ENCODE measurements at regions not wholly inside any gene's neighbourhood (a gene's known extent, or its start where the extent isn't known, plus 50 kb on each side); places are given as distances from the start of the nearest gene placed in this dataset.

DNA sequence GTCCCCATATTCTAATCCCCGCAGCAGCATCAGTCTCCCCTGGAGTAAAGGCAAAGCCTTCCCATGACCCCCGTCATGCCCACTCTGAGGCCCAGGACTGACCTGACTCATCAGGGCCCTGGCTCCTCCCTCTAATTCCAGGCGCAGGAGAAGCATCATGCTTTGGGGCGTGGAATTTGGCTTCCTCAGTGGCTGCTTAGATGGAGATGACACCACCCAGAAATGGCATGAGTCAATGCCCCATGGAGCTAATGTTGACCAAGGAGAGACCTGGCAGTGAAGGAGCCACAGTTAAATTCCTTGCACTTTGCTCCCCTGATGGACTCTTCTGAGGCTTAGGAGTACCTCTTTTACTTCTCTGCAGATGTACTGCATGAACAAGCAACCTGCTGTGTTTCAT is 204.2 kb upstream of the PROK2 start:
- no peak for DNase-seq (ENCODE audit: low read depth)

DNA sequence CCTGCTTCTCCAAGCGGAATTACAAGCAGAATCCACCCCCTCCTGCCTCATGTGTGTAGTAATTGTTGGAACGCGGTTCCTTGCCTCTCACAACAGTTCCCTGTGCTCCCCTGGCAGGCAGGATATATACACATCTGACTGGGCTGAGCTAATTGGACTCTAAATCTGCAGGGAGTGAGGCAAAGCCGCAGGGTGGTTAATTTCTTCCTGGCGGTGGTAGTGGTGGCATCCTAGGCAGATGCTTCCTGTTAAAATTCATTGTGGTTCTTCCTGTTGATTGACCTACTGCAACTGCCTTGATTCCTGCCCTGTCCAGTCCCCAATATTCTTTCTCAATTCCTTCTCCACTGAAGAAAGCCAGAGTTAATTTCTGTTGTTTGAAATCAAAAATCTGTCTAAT is 202.9 kb upstream of the PROK2 start:
- DNase-seq (ENCODE audit: low read depth), result no peak

DNA sequence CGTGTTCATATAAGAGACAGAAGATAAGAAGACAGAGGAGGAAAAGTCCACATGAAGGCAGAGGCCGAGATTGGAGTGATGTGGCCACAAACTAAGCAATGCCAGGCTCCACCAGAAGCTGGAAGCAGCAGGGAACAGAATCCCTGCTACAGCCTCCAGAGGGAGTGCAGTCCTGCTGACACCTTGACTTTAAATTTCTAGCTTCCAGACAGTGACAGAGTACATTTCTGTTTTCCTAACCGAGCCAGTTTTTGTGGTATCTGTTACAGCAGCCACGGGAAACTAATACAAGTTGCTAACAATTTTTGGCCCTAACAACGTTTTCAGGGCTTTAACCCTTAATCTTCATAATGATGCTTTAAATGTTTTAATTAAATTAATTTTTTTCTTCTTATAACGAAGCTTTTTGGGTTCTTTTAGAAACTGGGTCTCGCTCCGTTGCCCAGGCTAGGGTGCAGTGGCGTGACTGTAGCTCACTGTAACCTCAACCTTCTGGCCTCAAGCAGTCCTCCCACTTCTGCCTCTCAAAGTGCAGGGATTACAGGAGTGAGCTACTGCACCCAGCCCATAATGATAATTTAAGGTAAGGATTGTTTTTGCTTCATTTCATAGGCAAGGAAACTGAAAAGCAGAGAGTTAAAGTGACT is 202.3 kb upstream of the PROK2 start:
- DNase-seq (ENCODE audit: low read depth), result no peak

DNA sequence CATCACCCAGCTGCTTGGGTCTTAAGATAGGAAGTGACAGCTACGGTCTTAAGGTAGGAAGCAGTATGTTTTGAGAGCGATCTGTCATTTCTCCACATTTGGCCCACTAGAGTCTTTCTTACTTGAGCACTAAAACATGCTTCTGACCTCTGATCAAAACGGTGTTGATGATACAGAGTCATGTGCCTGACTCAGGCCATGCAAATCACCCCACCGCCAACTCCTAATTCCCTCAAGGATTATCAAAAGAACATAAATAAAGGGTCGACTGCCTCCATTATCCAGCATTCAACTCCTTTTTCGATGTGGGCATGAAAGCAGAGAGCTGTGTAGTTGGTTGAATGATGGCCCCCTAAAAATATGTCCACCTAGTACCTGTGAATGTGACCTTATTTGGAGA is 201.7 kb upstream of the PROK2 start:
- DNase-seq (ENCODE audit: low read depth), result no peak

DNA sequence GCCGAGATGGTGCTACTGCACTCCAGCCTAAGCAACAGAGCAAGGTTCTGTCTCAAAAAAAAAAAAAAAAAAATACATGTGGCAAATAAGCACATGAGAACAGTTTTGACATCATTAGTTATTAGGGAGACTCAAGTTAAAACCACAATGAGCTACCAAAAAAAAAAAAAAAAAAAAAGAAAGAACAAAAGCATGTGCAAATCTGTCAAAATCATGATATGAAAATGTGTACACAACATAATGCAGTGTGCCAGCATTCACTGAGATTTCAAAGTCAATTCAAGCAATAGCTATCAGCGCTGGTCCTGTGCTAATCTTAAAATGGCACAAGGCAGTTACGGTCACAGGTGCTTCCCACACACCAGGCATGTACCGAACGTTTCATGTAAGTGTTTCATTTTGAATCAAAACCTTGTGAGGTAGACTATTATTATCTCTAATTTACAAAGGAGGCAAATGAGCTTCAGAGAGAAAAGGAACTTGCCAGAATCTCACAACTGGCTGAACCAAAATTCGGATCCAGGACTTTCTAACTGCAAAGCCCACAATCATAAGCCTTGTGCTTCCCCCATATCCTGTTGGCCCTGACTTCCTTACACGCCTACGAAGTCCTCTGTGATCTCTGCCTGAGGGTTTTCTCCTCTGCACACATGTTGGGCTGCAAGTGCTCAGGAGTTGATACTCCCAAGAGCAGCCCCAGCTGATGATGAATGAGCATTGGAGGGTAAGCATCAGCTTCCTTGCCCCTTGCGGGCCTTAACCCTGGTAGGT is 200.1 kb upstream of the PROK2 start:
- DNase-seq (ENCODE audit: low read depth), result no peak

DNA sequence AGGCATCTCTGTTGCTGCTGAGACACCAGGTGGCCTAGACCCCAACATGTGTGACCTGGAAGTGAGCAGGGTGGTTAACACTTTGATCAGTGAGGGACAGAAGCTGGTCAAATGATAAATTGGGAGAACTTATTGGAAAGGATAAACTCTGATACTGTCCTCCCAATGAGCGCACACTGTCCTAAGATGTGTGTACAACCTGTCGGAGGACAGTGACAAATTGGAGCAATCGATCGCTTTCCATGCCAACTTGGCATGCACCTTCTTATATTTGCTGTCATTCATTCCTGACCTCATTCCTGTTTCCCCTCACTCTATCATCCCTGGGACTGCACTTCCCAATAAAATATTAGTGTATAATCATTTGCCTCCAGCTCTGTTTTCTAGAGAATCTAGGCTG is 198.7 kb upstream of the PROK2 start:
- DNase-seq (ENCODE audit: low read depth), result no peak

DNA sequence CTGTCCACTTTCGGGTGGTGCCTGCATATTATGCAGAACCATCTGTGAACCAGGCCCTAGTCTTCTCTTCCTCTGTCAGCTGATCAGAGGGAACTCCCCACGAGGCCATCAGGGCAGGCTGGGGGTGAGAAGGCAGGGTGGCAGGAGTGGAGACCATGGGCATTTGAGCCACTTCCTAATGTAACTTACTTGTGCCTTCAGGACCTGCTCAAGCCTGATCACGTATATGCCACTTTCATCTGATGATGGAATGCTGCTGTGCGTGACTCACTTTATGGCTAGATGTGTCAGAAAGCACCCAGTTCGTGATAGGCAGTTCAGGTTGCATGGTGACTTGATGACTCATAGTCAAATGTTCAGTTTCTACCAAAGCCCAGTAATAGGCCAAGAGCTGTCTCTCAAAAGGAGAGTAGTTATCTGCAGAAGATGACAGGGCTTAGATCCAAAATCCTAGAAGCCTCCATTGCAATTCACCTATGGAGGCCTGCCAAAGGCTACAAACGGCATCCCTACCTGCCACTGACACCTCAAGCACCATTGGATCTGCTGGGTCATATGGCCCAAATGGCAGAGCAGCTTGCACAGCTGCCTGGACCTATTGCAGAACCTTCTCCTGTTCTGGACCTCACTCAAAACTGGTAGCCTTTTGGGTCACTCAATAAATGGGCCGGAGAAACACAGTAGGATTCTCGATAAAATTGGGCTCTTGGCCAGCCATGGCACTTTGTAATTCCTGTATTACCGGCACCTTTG is 197.7 kb upstream of the PROK2 start:
- peak; percentile 5 for DNase-seq (ENCODE audit: low read depth)

DNA sequence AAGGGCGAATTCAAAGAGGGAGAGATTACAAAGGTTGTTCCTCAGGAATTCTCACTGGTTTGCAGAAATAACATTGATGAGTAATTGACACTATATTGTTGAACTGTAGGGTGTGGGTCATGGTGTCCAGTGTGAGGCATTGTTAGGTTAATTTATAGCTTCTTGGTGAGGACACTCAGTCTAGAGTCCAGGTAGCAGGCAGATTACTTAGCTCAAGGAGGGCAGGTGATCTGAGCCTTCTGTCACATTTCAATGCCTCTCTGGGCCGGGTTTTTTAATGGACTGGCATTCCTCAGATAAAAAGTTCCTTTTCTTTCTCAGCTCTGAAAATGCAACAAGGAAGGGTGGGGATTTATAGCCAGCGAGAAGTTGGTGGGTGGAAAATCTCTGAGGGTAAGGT is 194.2 kb upstream of the PROK2 start:
- DNase-seq (ENCODE audit: low read depth), result no peak

DNA sequence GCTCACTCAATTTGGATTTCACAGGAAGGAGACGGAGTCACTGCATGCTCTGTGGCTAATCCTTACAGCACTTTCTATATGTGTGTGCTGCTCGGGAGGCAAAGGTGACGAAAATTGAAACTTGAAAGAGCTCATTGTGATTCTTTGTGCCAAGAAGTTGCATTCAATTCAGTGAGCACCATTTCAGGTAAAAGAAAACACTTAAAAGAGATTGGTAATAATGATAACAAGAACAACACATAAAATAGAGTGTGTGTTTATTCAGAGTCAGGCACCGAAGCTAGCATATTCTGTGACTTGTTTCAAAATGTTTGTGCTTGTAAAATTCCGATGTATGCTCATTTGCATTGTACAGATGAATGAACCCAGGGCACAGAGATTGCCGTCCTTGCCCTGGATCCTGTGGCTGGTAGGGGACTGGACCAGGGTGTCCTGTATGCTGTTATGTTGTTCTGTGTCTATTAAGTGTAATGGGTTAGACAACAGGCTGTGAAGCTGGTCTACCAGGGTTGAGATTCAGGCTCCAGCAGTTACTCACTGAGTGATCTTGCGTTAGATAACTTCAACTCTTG is 193.3 kb upstream of the PROK2 start:
- no peak for DNase-seq (ENCODE audit: low read depth)

DNA sequence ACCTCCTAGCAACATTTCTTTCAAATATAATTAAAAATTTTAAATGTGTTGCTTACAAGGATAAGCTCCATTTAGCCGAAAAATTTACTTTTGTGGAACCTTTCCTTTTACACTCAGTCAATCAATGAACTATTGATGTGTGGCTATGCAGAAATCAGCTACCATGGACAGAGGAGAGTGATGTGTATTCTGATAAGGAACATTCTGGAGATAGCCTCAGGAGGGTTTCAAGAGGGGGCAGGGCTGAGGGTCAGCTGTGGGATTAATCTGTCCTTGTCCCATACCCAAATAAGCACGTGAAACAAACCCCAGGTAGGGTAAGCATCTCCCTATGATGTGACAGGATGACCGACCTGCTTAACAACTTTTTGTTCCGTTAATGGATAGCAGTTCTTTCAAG is 192.6 kb upstream of the PROK2 start:
- DNase-seq (ENCODE audit: low read depth), result no peak

DNA sequence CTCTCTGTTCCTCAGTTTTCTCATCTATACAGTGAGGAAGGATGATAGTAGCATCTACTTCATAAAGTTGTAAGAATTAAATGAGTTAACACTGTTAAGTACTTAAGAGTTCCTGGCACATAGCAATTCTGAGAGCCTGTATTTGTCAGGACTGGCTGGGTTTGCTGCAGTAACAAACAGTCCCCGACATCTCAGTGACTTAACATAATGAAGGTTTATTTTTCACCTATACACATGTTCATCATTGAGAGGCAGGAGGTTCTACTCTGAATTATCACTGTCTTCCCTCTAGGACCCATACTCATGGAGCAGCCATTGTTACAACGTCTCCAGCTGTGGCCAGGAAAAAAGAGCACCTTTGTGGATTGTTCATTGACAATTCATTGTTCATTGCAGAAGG is 190.6 kb upstream of the PROK2 start:
- no peak for DNase-seq (ENCODE audit: low read depth)

DNA sequence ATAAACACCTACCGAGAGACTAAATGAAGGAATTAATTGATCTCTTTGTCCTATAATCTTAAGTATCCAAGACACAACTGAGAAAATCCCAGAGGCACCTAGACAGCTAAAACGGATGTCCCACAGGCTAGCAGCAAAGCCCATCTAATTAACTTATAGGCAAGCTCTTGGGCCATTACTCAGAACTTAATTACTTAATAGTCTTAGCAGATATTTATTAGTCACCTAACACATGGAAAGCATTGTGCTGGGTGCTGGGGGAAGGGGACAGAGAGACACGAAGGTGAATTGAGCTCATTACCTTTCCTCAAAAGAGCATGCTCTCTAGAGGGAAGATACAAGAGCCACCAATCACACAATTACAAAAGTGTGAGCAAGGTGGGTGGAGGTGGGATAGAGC is 189.8 kb upstream of the PROK2 start:
- no peak for DNase-seq (ENCODE audit: low read depth)

DNA sequence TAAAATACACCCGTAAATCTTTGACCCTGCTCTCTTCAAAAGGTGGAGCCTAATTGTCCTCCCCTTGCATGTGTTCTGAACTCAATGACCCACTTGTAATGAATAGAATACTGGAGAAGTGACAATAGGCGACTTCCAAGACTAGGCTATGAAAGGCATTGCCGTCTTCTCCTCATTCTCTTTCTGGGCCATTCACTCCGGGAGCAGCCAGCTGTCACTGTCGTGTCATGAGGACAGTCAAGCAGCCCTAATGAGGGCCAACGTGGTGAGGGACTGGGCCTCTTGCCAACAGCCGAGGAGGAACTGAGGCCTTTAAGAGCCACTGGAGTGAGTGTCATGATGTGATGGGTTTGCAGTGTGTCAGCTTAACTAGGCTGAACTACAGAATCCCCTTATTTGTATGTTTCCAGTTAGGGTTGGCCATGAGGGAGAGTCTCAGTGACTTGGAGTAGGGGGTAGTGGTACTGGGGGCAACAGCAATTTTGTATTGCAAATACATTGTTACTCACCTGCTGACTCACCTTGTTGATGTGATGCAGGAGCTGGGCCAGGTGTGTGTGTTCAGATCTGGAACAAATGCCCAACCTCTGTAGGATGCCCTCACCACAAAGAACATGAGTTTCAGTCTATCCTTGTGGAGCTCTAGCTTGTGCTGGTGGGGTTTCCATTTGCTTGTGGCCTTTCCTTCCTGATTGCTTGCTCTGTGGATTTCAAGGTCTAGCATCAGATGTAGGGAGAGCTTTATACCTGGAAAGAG is 188.5 kb upstream of the PROK2 start:
- DNase-seq (ENCODE audit: low read depth), result no peak

DNA sequence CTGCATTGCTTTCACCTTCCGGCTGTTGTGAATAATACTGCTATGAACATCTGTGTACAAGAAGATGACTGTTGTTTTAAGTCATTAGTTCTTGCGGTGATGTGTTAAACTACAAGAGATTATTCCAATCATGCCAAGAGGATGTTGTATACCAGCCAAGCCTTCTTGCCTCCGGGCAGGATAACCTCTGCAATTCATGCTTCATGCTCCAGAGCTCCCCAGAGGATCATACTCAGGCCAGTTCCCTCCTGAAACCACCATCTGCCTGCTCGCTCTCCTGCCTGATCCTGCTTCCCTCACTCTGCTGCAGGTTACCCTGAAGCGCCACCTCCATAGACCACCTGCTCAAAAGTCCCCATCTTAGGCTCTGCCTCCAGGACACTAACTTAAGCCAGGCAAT is 187.1 kb upstream of the PROK2 start:
- no peak for DNase-seq (ENCODE audit: low read depth)

DNA sequence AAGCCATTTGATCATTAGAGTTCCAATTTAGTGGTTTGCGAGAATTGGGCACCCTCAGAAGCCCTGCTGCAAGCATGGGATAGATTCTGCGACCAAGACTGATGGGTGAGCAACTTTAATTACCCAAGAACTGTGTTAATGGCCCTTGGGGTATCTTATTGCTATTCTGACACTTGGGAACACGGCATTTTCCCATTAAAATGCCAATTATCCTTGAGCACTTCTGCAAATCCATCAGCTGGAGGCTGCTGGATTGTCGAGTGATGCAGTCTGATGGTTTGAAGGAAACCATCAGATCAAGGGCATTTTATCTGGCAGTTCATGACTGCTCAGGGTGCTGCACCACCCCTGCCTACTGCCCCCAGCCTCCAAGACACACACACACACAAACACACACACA is 183.6 kb upstream of the PROK2 start:
- DNase-seq (ENCODE audit: low read depth), result no peak

DNA sequence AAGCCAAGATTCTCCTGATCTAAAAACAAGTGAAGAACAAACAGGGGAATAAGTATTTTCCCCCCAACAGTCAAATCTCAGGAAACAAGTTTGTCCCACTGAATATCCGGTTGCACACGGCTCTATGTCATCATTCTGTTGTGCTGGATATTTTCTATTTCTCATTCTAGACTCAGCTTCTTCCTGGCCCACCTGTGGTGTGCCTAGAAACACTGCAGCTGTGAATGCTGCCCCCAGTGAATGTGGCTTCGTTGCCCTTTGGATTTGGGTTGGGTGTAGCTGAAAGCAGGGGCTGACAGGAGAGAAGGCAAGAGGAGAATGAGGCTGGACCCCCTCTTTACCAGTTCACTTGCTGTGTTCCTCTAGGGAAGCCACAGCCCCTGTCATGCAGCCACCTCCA is 181.2 kb upstream of the PROK2 start:
- no peak for DNase-seq (ENCODE audit: low read depth)

DNA sequence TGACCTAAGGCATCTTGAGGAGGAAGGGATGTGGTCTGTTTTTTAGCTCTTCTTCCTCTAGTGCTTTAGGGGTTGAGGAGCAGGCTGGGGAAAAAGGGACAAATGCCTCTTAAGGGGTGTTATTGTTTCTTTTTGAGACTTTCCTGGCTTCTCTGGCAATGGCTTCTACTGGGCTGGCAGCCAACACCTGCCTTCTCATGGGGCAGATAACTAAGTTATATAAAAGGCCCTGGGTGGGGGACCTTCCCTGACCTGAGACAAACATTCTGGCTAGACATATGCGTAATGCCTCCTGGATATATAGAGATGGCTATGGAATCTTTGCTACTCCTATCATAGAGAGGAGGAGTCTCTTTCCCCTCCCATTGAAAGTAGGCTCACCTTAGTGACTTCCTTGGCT is 179.2 kb upstream of the PROK2 start:
- no peak for DNase-seq (ENCODE audit: low read depth)

DNA sequence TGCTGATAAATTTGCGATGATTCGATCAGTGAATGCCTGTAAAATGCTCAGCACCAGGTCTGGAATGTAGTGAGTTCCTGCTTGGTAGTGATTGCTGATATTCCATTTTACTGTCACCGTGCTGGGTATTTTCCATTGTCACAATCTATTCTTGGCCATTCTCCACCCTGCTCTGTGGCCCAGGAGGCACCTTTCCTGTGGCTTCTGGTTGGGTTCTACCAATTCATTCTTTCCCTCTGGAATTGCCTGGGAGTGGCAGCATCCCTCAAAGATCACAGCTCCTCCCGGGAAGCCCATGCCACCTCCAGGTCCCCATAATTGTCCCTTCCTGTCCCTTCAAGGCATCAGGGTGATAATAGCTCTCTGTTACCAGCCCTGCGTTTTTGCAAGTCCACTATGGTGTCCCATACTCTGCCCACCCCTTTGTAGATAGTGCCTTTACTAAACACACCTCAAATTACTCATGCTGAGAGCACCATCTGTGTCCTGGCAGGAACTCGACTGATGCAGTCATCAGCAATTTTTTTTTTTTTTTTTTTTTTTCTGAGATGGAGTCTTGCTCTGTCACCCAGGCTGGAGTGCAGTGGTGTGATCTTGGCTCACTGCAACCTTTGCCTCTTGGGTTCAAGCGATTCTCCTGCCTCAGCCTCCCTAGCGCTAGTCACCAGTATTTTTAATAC is 177.8 kb upstream of the PROK2 start:
- no peak for DNase-seq (ENCODE audit: low read depth)

DNA sequence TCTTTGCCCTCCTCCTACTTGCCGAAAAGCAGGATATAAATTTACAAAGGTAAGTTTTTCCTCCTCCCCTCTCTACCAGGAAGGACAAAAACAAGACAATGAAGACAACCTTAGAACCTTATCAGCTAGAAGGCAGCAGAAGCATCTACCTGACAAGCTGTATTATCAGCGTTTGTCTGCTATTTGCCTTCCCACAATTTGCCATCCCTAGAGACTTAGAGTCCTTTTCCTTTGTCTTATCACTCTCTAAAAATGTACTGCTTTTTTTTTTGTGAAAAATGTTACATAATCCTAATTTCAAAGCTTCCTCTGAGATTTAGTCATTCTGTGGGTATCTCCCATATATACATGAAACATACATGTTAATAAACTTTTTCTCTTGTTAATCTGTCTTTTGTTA is 176.9 kb upstream of the PROK2 start:
- DNase-seq (ENCODE audit: low read depth), result no peak

DNA sequence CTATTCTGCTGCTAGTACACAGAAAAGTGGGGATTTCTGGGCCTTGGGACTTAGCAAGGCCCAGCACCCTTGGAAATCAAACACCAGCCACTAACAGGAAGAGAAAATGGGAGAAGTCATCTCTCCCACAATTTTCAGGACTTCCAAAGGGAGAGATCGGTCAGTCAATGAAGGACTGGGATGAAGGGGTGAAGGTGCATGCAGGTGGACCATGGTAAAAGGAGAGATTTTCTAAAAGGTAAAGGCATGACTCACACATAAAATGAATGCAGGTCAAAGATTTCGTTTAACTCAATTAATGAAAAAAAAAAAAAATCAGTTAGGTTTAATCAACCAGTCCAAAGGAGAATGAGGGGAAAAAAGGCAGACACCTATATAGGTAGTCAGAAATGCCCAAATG is 176.4 kb upstream of the PROK2 start:
- no peak for DNase-seq (ENCODE audit: low read depth)

DNA sequence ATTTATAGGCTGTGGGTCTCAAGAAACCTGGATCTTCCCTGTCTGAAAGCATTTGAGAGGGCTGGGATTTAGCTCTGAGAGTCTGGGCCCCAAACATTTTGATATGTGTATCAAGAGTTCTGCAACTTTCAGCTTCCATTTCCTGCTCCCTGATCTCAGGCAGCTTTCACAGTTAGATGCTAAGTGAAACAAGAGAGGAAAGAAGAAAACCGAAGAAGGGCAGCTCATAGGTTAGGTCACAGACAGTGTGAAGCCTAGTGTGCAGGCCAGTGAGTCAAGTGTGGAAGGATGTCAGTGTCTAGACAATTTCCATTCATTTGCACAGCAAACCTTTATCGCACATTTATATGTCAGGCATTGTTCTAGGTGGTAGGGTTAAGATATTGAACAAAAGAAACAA is 173.6 kb upstream of the PROK2 start:
- DNase-seq (ENCODE audit: low read depth), result no peak

DNA sequence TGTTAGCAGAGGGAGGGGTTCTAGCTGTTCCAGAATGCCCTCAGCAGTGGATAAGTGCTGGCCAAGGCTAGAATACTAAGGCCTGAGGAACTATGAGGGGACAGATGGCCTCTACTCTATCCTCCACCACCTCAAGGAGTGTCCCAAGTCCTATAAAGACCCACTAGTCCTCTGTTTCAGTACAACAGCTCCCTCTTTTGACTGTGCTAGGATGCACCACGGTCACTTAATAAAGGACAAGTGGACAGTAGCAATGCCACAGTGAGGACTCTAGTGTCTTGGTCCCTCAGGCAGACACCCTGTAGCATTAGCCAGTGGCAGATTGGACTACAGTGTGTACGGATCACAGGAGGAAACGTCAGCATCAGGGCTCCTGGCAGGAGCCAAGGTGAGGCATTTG is 171.8 kb upstream of the PROK2 start:
- DNase-seq (ENCODE audit: low read depth), result no peak

Measured in activated T-helper 9 cell treated with anti-CD3 and anti-CD28 coated beads, Interleukin-2, amount 50 U/mL, for 16 hours (primary cell).